K562 (cell line): ENCODE measurements at regions not wholly inside any gene's neighbourhood (a gene's known extent, or its start where the extent isn't known, plus 50 kb on each side); places are given as distances from the start of the nearest gene placed in this dataset.

Source experiments
- ATAC-seq: fragments of 200-7000 bp; cut with Tn5 transposase; 3 replicates; pipeline ENCODE4 v1.9.1; 2020; ENCODE audit warnings: moderate library complexity
- BruUV-seq: library from RNA; stranded (reverse); fragments of 400-500 nt; replicated peaks from 2 replicates; lab custom pipeline; 2021; lab: Mats Ljungman, UMichigan
- CTCF ChIA-PET: fragments of 300-600 bp; formaldehyde crosslinking; extraction: SDS; loops from one replicate; lab custom pipeline; 2021; ENCODE audit warnings: low intra/inter-chr PET ratio; lab: Yijun Ruan, JAX
- POLR2A ChIA-PET: fragments of 300-600, 350-650 bp; sonication (Branson Sonifier 250); formaldehyde crosslinking; extraction: SDS; loops from one replicate; lab custom pipeline; 2021; ENCODE audit warnings: antibody characterized with exemption, inconsistent platforms; lab: Yijun Ruan, JAX
- DNase-seq, 4 experiments: peaks; one replicate each; pipeline versions ENCODE4 v3.0.0 to v3.0.0-alpha.2; 2011 to 2018; ENCODE audit warnings: low spot score in 3 of 4, mixed read lengths in 3 of 4; ENCODE audit errors: extremely low read depth in 1 of 4
- FAIRE-seq: peaks from 2 replicates; lab custom pipeline; 2011; peaks lifted over from hg19 to GRCh38; lab: Jason Lieb, UNC
- H2AFZ ChIP-seq: 2 replicates; pipeline ENCODE4 v1.6.0; 2011; ENCODE audit warnings: low read depth, low read length, control low read depth, inconsistent platforms
- H3K27ac ChIP-seq: fragments of 200-600 bp; 3 replicates; pipeline ENCODE4 v1.8.0; 2011; ENCODE audit warnings: low read depth, mild to moderate bottlenecking, control low read depth, inconsistent platforms, low read length, moderate library complexity, mixed read lengths; ENCODE audit errors: extremely low read depth
- H3K27me3 ChIP-seq, 2 experiments: fragments of 300-600 bp in 1 of 2; 2 replicates in 1 of 2; 3 replicates in 1 of 2; pipeline versions ENCODE4 v1.6.0 to v1.8.0; 2011; ENCODE audit warnings: inconsistent platforms in 2 of 2, low read length in 2 of 2, mild to moderate bottlenecking in 1 of 2, mixed read lengths in 1 of 2, moderate library complexity in 1 of 2; ENCODE audit not compliant: control insufficient read depth in 2 of 2, insufficient read depth in 2 of 2
- H3K36me3 ChIP-seq: fragments of 300-600 bp; 3 replicates; pipeline ENCODE4 v1.8.0; 2011; ENCODE audit warnings: mild to moderate bottlenecking, low read length, inconsistent platforms; ENCODE audit not compliant: control insufficient read depth, insufficient read depth
- H3K4me1 ChIP-seq, 2 experiments: fragments of 200-600 bp in 1 of 2; replicated peaks in 1 of 2; 2 replicates in 1 of 2; 3 replicates in 1 of 2; pipeline versions ENCODE4 v1.5.1 to v1.8.0; 2011; ENCODE audit warnings: inconsistent platforms in 2 of 2, low read length in 2 of 2, mild to moderate bottlenecking in 1 of 2, mixed read lengths in 1 of 2, moderate library complexity in 1 of 2; ENCODE audit not compliant: control insufficient read depth in 2 of 2, insufficient read depth in 2 of 2
- H3K4me2 ChIP-seq: 2 replicates; pipeline ENCODE4 v1.6.1; 2011; ENCODE audit warnings: low read length, control low read depth, inconsistent platforms, mixed read lengths; ENCODE audit not compliant: insufficient read depth
- H3K4me3 ChIP-seq: fragments of 200-600 bp; sonication (generic), shearing (Covaris generic); 2 replicates; pipeline ENCODE4 v1.5.1; 2016; ENCODE audit warnings: control low read depth, inconsistent platforms
- H3K79me2 ChIP-seq: fragments of 200-600 bp; 3 replicates; pipeline ENCODE4 v1.8.0; 2011; ENCODE audit warnings: low read length, inconsistent platforms; ENCODE audit not compliant: control insufficient read depth, insufficient read depth
- H3K9ac ChIP-seq, 2 experiments: 2 replicates each; pipeline versions ENCODE4 v1.6.0 to v1.6.1; 2011; ENCODE audit warnings: low read depth in 2 of 2, low read length in 2 of 2, control low read depth in 1 of 2, inconsistent platforms in 1 of 2, mild to moderate bottlenecking in 1 of 2, mixed read lengths in 1 of 2; ENCODE audit not compliant: insufficient read depth in 1 of 2
- H3K9me1 ChIP-seq: one replicate; pipeline ENCODE4 v1.6.0; 2011; ENCODE audit warnings: inconsistent platforms, mild to moderate bottlenecking, low read length, moderate library complexity; ENCODE audit not compliant: control insufficient read depth, insufficient read depth
- H3K9me3 ChIP-seq: replicated peaks from 2 replicates; pipeline ENCODE4 v1.5.1; 2011; ENCODE audit warnings: low read depth, low read length, inconsistent platforms; ENCODE audit not compliant: control insufficient read depth, insufficient read depth
- H4K20me1 ChIP-seq: replicated peaks from 2 replicates; pipeline ENCODE4 v1.6.1; 2011; ENCODE audit warnings: low read length, inconsistent platforms, mixed read lengths; ENCODE audit not compliant: control insufficient read depth, insufficient read depth
- BHLHE40 ChIP-seq: IDR thresholded peaks from 2 replicates; pipeline ENCODE4 v1.6.1; 2011; ENCODE audit warnings: low read length, improper control_type of control experiment
- CHD4 ChIP-seq: fragments of 200-600 bp; sonication (generic); IDR thresholded peaks from 3 replicates; pipeline ENCODE4 v1.6.1; 2012; ENCODE audit warnings: low read depth, mild to moderate bottlenecking, mixed read lengths, low read length, inconsistent platforms; ENCODE audit not compliant: insufficient read depth, insufficient replicate concordance, poor library complexity, severe bottlenecking
- CTCFL ChIP-seq: IDR thresholded peaks from 2 replicates; pipeline ENCODE4 v1.6.1; 2011; ENCODE audit warnings: borderline replicate concordance, low read depth, mild to moderate bottlenecking, moderate library complexity, low read length; ENCODE audit not compliant: insufficient read depth, poor library complexity, severe bottlenecking
- EHMT2 ChIP-seq: fragments of 450-650 bp; IDR thresholded peaks from 2 replicates; pipeline ENCODE4 v1.6.1; 2018; ENCODE audit warnings: antibody characterized with exemption
- FOXJ2 ChIP-seq: fragments of 200-800 bp; sonication (Bioruptor generic); IDR thresholded peaks from 2 replicates; pipeline ENCODE4 v1.6.1; 2016; ENCODE audit warnings: missing genetic modification characterization, missing compliant biosample characterization
- FOXP1 ChIP-seq: sonication (generic); formaldehyde crosslinking; IDR thresholded peaks from 2 replicates; pipeline ENCODE4 v1.8.0; 2022; ENCODE audit warnings: mild to moderate bottlenecking, missing genetic modification reagents
- HMG20B ChIP-seq: fragments of 250-450 bp; sonication (Bioruptor Pico); IDR thresholded peaks from 2 replicates; pipeline ENCODE4 v1.5.0; 2021; ENCODE audit warnings: mild to moderate bottlenecking
- KAT2B ChIP-seq: IDR thresholded peaks from one replicate; pipeline ENCODE4 v1.6.1; 2012; ENCODE audit warnings: low read depth, mild to moderate bottlenecking, control low read depth, inconsistent platforms, low read length, moderate library complexity
- MAZ ChIP-seq, 2 experiments: fragments of 450-650 bp in 1 of 2; sonication (generic) in 1 of 2; formaldehyde crosslinking; IDR thresholded peaks in 1 of 2; conservative IDR thresholded peaks in 1 of 2; 2 replicates each; pipeline versions ENCODE4 v1.4.0 to v1.5.0; 2020; ENCODE audit warnings: mild to moderate bottlenecking in 1 of 2, missing genetic modification reagents in 1 of 2
- MCM7 ChIP-seq, 2 experiments: fragments of 450-650 bp; IDR thresholded peaks; 2 replicates each; pipeline ENCODE4 v1.6.1; 2016 to 2018
- NUFIP1 ChIP-seq: fragments of 450-650 bp; IDR thresholded peaks from 2 replicates; pipeline ENCODE4 v1.6.1; 2018; ENCODE audit not compliant: partially characterized antibody
- PHF20 ChIP-seq: fragments of 450-650 bp; IDR thresholded peaks from 2 replicates; pipeline ENCODE4 v1.6.1; 2018; ENCODE audit not compliant: partially characterized antibody
- PRPF4 ChIP-seq: fragments of 200-400 bp; formaldehyde crosslinking; IDR thresholded peaks from one replicate; pipeline ENCODE4 v1.6.1; 2017; ENCODE audit warnings: low read length, low read depth, mild to moderate bottlenecking; ENCODE audit not compliant: insufficient read depth, poor library complexity, severe bottlenecking
- ZKSCAN1 ChIP-seq: fragments of 150-350 bp; IDR thresholded peaks from 2 replicates; pipeline ENCODE4 v1.6.1; 2016; ENCODE audit warnings: low read depth, low read length
- ZKSCAN3 ChIP-seq: fragments of 250-450 bp; sonication (Bioruptor Pico); IDR thresholded peaks from 2 replicates; pipeline ENCODE4 v1.4.0; 2020
- ZNF12 ChIP-seq: sonication (generic); formaldehyde crosslinking; IDR thresholded peaks from 2 replicates; pipeline ENCODE4 v1.4.0; 2020; ENCODE audit warnings: mild to moderate bottlenecking, missing genetic modification reagents
- WGBS: fragments of 100-300 bp; shearing (Covaris generic); methylation state at CpG from one replicate; pipeline ENCODE4 v1.1.6; 2016; ENCODE audit warnings: low coverage, mixed read lengths; ENCODE audit not compliant: insufficient coverage; ENCODE audit errors: missing lambda C conversion rate; 5-methylcytosine and 5-hydroxymethylcytosine counted together
- in situ Hi-C: fragments of 300-500 bp; cut with MboI; formaldehyde crosslinking; loops from 4 replicates; pipeline ENCODE4 v1.15.0; 2018; ENCODE audit warnings: inconsistent platforms, mixed read lengths
- intact Hi-C: fragments of 100-400 bp; cut with micrococcal nuclease; formaldehyde crosslinking; loops from 2 replicates; pipeline ENCODE4 v1.14.2; 2022
- TF ChIP-seq, protein P1 (sequence below): IDR thresholded peaks from 2 replicates; pipeline ENCODE4 v1.6.1; 2016; ENCODE audit warnings: missing genetic modification characterization, missing compliant biosample characterization
- TF ChIP-seq, protein P2 (sequence below): sonication (generic); formaldehyde crosslinking; IDR thresholded peaks from 2 replicates; pipeline ENCODE4 v1.9.0; 2022; ENCODE audit warnings: mild to moderate bottlenecking, missing genetic modification reagents

DNA sequence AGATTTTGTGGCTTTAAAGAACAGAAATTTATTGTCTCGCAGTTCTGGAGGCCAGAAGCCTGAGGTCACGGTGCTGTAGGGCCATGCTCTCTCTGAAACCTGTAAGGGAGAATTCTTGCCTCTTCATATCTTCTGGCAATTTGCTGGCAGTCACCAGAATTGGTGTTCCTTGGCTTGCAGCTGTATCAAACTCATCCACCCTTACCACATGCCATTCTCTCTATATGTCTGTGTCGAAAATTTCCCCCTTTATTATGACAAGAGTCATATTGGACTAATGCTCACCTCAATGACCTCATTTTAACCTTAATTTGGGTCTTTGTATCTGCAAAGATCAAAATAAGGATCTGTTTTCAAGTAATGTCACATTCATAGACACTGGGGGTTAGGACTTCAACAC is 266.7 kb downstream of the IL20RB start (continued):
- TF ChIP-seq CHD4 (no peak), MAZ (CRISPR knock-in tag; conservative IDR thresholded peaks at IDR 0.05 in 1 of 2, IDR thresholded peaks at IDR 0.05 in 1 of 2) (no peak), PHF20 (no peak), NUFIP1 (no peak)

GRCh38 chr3:137242836-137243400 is 285.1 kb downstream of the IL20RB start:
- no peak for FAIRE-seq
- H3K36me3 ChIP-seq = no peaks in the 10 kb centered on the region
- H3K9me1 ChIP-seq = no peaks in the 10 kb centered on the region
- DNase-seq = no peak
- in situ Hi-C loops (no loop called here), intact Hi-C loops (no loop called here)
- no peaks in the 10 kb centered on the region for H3K79me2 ChIP-seq
- no peak overlapping the region for H3K27ac ChIP-seq
- BruUV-seq = no TSS peak
- H3K4me1 ChIP-seq = no peaks in the 10 kb centered on the region
- ChIA-PET POLR2A (no interaction called here), CTCF (no interaction called here)
- no peak for TF ChIP-seq ZNF12 (CRISPR knock-in tag)
- TF ChIP-seq BHLHE40 = no peak
- TF ChIP-seq, protein P1, sequence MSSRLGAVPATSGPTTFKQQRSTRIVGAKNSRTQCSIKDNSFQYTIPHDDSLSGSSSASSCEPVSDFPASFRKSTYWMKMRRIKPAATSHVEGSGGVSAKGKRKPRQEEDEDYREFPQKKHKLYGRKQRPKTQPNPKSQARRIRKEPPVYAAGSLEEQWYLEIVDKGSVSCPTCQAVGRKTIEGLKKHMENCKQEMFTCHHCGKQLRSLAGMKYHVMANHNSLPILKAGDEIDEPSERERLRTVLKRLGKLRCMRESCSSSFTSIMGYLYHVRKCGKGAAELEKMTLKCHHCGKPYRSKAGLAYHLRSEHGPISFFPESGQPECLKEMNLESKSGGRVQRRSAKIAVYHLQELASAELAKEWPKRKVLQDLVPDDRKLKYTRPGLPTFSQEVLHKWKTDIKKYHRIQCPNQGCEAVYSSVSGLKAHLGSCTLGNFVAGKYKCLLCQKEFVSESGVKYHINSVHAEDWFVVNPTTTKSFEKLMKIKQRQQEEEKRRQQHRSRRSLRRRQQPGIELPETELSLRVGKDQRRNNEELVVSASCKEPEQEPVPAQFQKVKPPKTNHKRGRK (tag) = no peak
- no peak for TF ChIP-seq FOXP1 (CRISPR knock-in tag)
- no peak for TF ChIP-seq CTCFL
- TF ChIP-seq ZKSCAN1 = no peak
- no peak for TF ChIP-seq ZKSCAN3
- no peak for TF ChIP-seq EHMT2
- no peak for TF ChIP-seq KAT2B
- TF ChIP-seq MCM7 (IDR thresholded peaks at IDR 0.05) = no peak
- TF ChIP-seq FOXJ2 (tag) = no peak
- no peak for TF ChIP-seq HMG20B (CRISPR knock-in tag)
- TF ChIP-seq, protein P2, sequence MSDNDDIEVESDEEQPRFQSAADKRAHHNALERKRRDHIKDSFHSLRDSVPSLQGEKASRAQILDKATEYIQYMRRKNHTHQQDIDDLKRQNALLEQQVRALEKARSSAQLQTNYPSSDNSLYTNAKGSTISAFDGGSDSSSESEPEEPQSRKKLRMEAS (CRISPR knock-in tag) = no peak
- no peak for TF ChIP-seq PHF20
- no peak for TF ChIP-seq PRPF4
- H2AFZ ChIP-seq = no peak overlapping the region
- no peaks in the 10 kb centered on the region for H3K9me3 ChIP-seq
- H4K20me1 ChIP-seq = no peaks in the 10 kb centered on the region
- ATAC-seq = no peak
- 0% methylated on average over 6 of the region's 6 CpGs for WGBS
- no peak overlapping the region for H3K4me3 ChIP-seq
- no peaks in the 10 kb centered on the region for H3K27me3 ChIP-seq
- H3K9ac ChIP-seq = no peak overlapping the region
- no peak overlapping the region for H3K4me2 ChIP-seq
